HG03571 (cell line): ENCODE measurements at regions not wholly inside any gene's neighbourhood (a gene's known extent, or its start where the extent isn't known, plus 50 kb on each side); places are given as distances from the start of the nearest gene placed in this dataset.

Experiments used
- ATAC-seq: cut with Tn5 transposase; IDR thresholded peaks from one replicate; pipeline ENCODE4 v1.9.1; 2021; ENCODE audit not compliant: unreplicated experiment

- ATAC-seq: no peak
These were observed 65.2 kb upstream of the UBE2E1 start for GRCh38 chr3:23740517-23740965.

DNA sequence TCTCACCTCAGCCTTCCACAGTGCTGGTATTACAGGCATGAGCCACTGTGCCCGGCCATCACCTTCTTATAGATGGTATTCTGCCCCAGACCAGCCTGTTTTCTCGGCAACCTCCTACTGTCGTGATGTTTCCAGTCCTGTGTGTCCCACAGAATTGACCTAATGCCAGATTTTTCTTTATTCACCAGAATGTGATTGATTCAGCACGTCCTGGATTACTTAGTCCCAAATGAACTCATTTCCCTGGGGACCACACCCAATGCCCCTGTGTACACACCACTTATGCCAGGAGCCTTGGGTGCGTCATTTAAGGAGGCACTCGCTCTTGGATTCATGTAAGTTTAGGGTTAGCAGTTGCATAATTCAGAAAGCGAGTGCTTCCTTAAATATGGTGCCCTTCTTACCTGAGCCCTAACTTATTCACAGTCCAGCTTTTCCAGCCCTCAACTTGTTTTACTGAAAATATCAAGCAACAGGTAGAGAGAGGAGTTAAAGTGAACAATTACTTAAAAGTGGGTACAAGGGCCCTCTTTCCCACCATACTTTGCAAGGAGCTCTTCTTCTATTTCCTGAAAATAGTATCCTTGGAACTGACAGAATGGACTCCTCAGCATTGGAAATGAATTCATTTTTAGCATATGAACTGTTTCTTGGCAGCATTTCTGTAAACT, 64.6 kb upstream of the UBE2E1 start:
- ATAC-seq: no peak

- ATAC-seq: no peak
These were observed 62.5 kb upstream of the UBE2E1 start for GRCh38 chr3:23743141-23743784.

DNA sequence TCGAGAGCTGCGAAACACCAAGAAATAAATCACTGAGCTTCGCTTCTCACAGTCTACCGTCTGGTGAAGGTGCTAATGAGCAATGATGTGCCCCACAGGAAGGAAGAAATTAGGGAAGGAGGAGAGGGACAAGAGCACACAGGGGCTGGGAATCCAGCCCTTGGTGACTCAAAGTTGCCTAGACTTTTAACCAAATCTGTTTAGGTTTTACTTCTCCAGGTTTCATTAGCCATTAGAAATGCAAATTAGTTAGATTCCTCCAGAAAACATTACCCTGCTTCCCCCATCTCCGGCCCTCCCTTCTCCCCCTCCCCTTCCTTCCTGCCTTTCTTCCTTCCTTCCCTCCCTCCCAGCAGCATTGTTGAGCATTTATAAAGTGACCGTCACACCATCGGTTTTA, 59.3 kb upstream of the UBE2E1 start:
- no peak for ATAC-seq

- no peak for ATAC-seq
These were observed 57.9 kb upstream of the UBE2E1 start for GRCh38 chr3:23747841-23748240.

- no peak for ATAC-seq
These were observed 57.2 kb upstream of the UBE2E1 start for GRCh38 chr3:23748398-23749110.

- no peak for ATAC-seq
These were observed 56.1 kb upstream of the UBE2E1 start for GRCh38 chr3:23749609-23750008.

DNA sequence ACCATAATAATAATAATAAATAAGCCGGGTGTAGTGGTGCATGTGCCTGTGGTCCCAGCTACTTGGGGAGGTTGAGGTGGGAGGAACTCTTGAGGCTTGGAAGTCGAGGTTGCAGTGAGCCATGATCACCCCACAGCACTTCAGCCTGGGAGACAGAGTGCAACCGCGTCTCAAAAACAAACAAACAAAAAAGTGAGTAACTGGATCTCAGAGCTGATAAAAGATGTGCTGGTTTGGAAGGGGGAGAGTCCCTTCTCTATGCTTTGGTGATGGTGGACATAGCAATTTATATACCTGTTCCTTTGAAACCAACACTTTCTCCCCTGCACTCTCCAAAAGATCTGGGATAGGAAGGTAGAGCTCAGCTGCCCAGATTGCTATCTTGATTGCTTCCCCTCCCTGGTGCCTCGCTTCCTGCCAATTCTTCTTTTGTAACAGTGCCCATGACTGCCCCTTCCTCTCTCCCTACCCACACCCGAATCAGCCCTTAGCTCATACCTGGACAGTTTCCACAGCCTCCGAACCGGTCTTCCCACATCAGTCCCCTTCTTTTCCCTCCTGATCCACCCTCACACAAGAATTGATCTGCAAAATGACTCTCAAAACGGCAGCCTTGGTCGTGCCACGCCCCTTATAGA, 55.1 kb upstream of the UBE2E1 start:
- no peak for ATAC-seq

DNA sequence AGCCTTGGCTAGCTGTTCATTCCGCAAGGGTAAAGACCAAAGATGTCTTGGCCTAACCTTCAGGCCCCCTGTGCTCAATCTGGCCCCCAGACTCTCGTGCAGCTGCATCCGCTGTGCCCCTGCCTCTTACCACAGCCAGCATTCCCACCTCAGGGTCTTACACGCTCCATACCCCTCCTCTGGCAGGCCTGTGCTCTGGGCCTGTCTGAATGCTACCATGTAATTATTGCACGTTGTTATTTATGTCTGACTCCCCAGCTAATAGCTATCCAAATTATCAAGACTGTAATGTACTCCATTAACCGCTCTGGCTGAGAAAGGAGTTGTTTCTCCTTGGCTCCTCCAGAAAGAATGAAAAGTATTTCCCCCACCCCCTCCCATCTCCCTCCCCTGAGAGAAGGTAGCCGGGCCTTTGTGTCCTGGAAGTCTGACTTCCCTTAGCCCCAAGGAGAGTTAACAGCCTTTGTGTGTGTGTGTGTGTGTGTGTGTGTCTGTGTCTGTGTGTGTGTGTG, 54.5 kb upstream of the UBE2E1 start:
- no peak for ATAC-seq

DNA sequence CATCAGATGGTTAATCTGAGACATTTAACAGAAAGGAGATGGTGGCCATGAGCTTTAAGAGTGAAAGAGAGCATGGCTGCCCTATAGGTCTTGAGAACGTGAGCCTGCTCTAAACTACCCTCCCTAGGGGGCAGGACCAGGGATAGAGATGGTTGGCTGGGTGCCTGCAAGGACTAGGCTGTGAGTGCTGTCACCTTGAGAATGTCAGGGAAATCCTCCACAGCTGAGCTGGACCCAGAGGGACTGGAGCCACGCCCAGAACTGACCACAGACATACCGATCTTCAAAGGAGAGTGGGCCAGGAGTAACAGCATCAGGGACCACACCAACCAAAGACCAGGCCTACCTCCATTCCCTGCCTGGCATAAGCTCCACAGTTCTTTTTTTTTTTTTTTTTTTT, 53.6 kb upstream of the UBE2E1 start:
- ATAC-seq: no peak

DNA sequence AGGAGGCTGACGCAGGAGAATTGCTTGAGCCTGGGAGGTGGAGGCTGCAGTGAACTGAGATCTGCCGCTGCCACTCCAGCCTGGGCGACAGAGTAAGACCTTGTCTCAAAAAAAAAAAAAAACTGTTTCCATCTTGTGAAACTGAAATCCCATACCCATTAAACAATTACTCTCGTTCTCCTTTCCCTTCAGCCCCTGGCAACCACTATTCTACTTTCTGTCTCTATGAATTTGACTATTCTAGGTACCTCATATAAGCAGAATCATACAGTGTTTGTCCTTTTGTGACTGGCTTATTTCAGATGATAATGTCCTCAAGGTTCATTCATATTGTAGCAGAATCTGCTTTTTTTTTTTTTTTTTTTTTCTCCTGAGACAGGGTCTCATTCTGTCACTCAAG, 51.5 kb upstream of the UBE2E1 start:
- ATAC-seq: no peak
